SHP77 (cell line): ENCODE measurements at regions not wholly inside any gene's neighbourhood (a gene's known extent, or its start where the extent isn't known, plus 50 kb on each side); places are given as distances from the start of the nearest gene placed in this dataset.
"Not testable (repeated sequence)": the region's sequence is repeated elsewhere in the genome, so short reads cannot be mapped to it uniquely, and the experiment has no call there.

Experiments used
- DNase-seq, 2 experiments: peaks; one replicate each; lab custom pipeline; 2025; lab: John Stamatoyannopoulos, UW

GRCh38 chr20:17836303-17836861 lies 132.2 kb downstream of the SNX5 start:
- DNase-seq, result no peak

GRCh38 chr20:17835934-17836300 lies 132.7 kb downstream of the SNX5 start:
- DNase-seq, result no peak

DNA sequence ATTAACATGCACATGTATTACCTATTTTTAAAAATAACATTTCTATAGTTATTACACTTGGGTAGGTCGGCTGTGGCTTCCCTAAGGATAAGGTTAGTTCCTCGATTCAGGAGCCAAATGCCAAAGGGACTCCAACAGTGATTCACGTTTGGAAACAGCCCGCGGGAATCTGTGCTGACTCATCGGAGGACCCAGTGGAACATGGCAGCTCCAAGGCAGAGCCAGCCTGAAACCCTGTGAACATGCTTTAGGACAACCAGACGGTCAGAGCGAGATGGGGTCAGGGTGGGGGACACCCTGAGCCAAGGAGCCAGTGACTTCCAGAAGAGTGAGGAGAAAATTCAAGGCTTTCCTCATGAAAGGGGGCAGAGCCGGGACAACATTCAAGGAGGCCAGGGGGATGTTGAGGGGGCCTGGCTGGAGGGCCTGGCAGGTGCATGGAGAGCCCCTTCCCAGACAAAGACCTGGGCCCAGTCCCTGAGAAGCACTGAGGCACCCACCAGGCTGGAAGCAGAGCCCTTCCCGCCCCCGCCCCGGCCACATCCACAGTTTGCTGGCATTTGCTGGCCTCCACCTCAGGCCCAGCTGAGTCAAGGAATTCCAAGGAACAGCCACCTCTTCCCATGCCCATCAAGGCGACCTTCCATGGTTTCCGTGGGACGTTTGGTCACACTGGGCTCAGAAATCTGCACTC lies 133.2 kb downstream of the SNX5 start:
- no peak for DNase-seq

DNA sequence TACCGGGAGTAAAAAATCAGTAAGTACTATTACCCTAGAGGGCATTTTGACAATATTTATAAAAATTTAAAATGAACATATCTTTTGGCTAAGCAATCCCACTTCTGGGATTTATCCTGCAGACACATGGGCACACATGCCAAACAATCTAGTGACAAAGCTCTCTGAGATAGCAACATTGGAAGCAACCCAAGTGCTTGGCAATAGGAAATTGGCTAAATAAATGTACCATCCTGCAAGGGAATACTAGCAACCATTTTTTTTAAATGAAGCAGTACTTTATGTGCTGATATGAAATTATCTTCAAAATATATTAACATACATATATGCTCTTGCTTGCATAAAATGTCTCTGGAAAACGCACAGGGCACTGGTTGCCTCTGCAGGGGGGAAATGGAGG lies 133.8 kb downstream of the SNX5 start:
- DNase-seq, result no peak

DNA sequence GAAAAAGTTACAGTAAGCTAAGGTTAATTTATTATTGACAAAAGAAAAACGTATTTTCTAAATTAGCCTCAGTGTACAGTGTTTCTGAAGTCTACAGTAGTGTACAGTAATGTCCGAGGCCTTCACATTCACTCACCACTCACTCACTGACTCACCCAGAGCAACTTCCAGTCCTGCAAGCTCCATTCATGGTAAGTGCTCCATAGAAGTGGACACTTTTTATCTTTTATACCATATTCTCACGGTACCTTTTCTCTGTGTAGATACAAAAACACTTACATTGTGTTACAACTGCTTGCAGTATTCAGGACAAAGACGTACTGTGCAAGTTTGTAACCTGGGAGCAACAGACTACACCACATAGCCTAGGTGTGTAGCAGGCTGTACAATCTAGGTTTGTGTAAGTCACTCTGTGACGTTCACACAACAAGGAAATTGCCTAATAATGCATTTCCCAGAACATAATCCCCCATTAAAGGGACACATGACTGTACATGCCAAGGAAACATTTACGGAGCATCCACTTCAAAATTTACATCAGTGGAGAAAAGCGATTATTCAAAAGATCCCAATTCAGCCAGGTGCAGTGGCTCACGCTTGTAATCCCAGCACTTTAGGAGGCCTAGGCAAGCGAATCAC lies 133.4 kb downstream of the BANF2 start:
- no peak for DNase-seq

GRCh38 chr20:17832236-17832915 lies 132.6 kb downstream of the BANF2 start:
- DNase-seq, result no peak

- DNase-seq, result no peak
These were observed 128.9 kb downstream of the BANF2 start for GRCh38 chr20:17828598-17829144.

DNA sequence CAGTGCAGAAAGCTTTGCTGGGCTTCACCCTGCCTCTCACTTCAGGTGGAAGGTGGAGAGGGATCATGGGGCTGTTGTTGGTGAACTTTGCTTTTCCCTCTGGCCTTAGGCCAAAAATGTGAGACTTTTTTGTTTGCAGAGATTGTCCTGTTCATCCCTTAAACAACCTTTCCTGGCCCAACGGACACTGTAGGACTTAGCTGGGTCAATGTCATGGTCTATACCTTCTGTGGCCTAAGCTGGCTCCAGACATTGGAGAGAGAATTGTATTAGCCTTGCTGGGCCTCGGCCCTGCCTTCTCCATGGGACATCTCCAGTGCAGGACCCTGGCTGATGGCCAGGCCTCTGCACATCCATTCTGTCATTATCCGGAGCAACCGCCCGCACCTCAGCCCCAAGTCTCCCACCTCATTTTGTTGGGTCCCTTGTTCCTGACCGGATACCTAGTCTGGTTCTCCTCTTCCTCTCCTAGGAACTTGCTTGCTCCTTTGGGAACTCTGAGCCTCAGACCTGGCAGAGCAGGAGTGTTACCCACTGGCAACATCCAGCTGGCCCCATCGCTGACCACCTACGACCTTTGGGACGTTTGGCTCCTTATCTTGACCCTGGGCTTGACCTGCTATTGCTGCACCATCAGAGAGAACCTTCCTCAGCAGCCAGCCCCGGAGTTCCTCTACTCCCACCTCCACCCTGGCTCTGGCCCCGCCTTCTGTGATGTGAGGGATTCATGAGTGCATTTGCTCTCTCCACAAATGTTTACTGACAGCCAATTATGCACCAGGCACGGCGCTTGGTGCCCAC lies 128.2 kb downstream of the BANF2 start:
- DNase-seq, result no peak

GRCh38 chr20:17827079-17827478 lies 127.3 kb downstream of the BANF2 start:
- DNase-seq, result no peak

- DNase-seq, result no peak
These were observed 126.4 kb downstream of the BANF2 start for GRCh38 chr20:17825960-17826843.

GRCh38 chr20:17825252-17825959 lies 125.6 kb downstream of the BANF2 start:
- DNase-seq, result no peak

DNA sequence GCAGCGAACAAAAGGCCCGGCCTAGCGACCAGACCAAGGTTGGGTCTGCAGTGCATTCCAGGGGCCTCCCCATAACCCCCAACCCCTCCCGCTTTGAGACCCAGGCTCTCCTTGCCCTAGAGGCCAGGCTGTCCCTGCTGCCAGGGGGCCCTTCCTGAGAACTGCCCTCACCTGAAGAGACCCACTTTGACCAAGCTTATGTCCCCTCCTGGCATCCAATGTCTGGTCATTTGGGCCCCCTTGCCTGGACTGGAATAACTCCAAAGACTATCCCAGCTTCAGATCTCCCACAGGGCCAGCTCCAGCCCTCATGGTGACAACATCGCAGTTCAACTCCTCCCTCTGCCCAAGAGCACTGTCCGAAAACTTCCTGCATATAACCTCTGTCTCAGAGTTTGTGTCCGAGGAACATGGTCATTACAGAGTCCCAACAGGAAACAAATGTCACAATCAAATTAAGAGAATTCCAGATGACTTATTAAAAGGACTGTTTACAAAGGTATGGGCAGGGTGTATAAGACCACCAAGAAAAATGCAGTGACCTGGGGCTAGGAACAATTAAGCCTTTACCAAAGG lies 125.0 kb downstream of the BANF2 start:
- DNase-seq, result no peak

GRCh38 chr20:17823409-17824144 lies 123.8 kb downstream of the BANF2 start:
- DNase-seq, result no peak

GRCh38 chr20:17822540-17823408 lies 123.0 kb downstream of the BANF2 start:
- DNase-seq, result no peak

DNA sequence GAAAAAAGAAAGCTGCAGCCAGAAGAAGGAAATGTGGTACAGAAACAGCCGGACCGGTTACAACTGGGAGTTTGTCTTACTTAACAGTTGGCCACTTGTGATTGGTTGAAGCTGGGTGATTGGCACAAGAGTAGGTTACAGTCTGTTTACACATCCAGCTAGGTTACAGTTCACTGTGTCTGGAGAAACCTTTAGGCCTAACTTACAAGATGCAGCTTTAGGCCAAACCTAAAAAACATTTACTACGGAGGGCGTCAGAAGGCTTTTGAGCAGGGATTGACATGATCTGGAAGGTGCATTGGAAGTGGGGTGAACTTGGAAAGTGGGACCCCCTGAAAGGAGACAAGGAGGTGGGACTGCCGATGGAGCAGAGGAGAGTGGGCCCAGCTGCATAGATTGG lies 122.3 kb downstream of the BANF2 start:
- DNase-seq, result no peak

DNA sequence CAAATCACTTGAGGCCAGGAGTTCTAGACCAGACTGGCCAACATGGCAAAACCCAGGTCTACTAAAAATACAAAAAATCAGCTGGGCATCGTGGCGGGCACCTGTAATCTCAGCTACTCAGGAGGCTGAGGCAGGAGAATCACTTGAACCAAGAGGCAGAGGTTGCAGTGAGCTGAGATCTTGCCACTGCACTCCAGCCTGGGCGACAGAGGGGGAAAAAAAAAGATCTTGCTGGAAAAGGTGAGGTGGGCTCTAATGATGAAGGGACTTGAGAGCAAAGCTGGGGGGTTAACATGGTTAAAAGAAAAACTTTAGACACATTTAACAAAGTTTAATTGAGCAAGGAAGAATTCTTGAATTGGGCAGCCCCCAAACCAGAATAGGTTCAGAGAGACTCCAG lies 121.8 kb downstream of the BANF2 start:
- not testable (repeated sequence) for DNase-seq

GRCh38 chr20:17819395-17820093 lies 119.8 kb downstream of the BANF2 start:
- no peak for DNase-seq

DNA sequence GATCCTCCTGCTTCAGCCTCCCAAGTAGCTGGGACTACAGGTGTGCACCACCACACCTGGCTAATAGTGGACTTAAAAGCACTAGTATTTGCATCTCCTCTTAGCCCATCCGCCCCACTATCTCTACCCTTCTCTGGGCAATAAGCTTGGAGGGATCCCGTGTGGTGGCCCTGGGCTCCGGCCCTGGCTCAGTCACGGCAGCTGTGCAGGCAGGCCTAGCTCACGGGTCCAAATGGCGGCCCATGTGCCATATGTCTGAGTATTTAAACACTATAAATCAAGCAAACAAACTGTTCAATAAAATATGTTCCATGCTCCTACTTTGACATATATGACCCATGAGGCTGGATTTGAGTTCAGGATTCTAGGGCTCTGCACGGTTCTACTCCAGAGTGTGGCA lies 118.4 kb downstream of the BANF2 start:
- no peak for DNase-seq
